SK-N-SH treated with all-trans-retinoic acid at 6 μM for 48 hours (cell line): ENCODE measurements at regions not wholly inside any gene's neighbourhood (a gene's known extent, or its start where the extent isn't known, plus 50 kb on each side); places are given as distances from the start of the nearest gene placed in this dataset.

Experiments
- ATAC-seq: fragments of 200-7000 bp; cut with Tn5 transposase; 3 replicates; pipeline ENCODE4 v1.9.1; 2020; ENCODE audit warnings: mild to moderate bottlenecking, moderate library complexity
- ARNTL ChIP-seq: fragments of 450-650 bp; formaldehyde crosslinking; IDR thresholded peaks from 2 replicates; pipeline ENCODE4 v1.5.0; 2020; ENCODE audit warnings: low read depth, mild to moderate bottlenecking, moderate library complexity, borderline replicate concordance
- CREB5 ChIP-seq: fragments of 250-450 bp; sonication (Bioruptor Pico); IDR thresholded peaks from 2 replicates; pipeline ENCODE4 v1.5.1; 2020; ENCODE audit warnings: low read depth, mild to moderate bottlenecking, moderate library complexity
- CSDC2 ChIP-seq: fragments of 250-450 bp; sonication (Bioruptor Pico); IDR thresholded peaks from 2 replicates; pipeline ENCODE4 v1.5.0; 2020; ENCODE audit warnings: mild to moderate bottlenecking, moderate library complexity
- ESRRG ChIP-seq: fragments of 250-450 bp; sonication (Bioruptor Pico); IDR thresholded peaks from 2 replicates; pipeline ENCODE4 v1.6.1; 2021; ENCODE audit warnings: mild to moderate bottlenecking
- GLIS3 ChIP-seq: fragments of 250-450 bp; sonication (Bioruptor Pico); IDR thresholded peaks from 2 replicates; pipeline ENCODE4 v1.5.0; 2020; ENCODE audit warnings: mild to moderate bottlenecking, moderate library complexity
- ISL1 ChIP-seq: fragments of 250-450 bp; sonication (Bioruptor Pico); IDR thresholded peaks from 2 replicates; pipeline ENCODE4 v2.1.2; 2022; ENCODE audit warnings: mild to moderate bottlenecking, moderate library complexity
- OSR1 ChIP-seq: fragments of 250-450 bp; sonication (Bioruptor Pico); IDR thresholded peaks from 2 replicates; pipeline ENCODE4 v1.8.0; 2022; ENCODE audit warnings: moderate library complexity, mild to moderate bottlenecking, inconsistent platforms
- PATZ1 ChIP-seq: fragments of 250-450 bp; sonication (Bioruptor Pico); IDR thresholded peaks from 2 replicates; pipeline ENCODE4 v1.8.0; 2020; ENCODE audit warnings: mild to moderate bottlenecking, moderate library complexity, borderline replicate concordance
- PPARA ChIP-seq: fragments of 250-450 bp; sonication (Bioruptor Pico); IDR thresholded peaks from 2 replicates; pipeline ENCODE4 v1.5.0; 2020; ENCODE audit warnings: mild to moderate bottlenecking, borderline replicate concordance
- RARB ChIP-seq: fragments of 250-450 bp; sonication (Bioruptor Pico); IDR thresholded peaks from 2 replicates; pipeline ENCODE4 v1.8.0; 2021; ENCODE audit warnings: mild to moderate bottlenecking, moderate library complexity
- SNAI2 ChIP-seq: fragments of 250-450 bp; sonication (Bioruptor Pico); IDR thresholded peaks from 2 replicates; pipeline ENCODE4 v1.5.0; 2020; ENCODE audit warnings: mild to moderate bottlenecking, moderate library complexity
- TCF4 ChIP-seq: fragments of 250-450 bp; sonication (Bioruptor Pico); IDR thresholded peaks from 2 replicates; pipeline ENCODE4 v1.8.0; 2021; ENCODE audit warnings: mild to moderate bottlenecking, moderate library complexity, borderline replicate concordance
- TOX ChIP-seq: fragments of 250-450 bp; sonication (Bioruptor Pico); IDR thresholded peaks from 2 replicates; pipeline ENCODE4 v1.8.0; 2021; ENCODE audit warnings: mild to moderate bottlenecking, moderate library complexity, borderline replicate concordance
- ZC3H10 ChIP-seq: fragments of 250-450 bp; sonication (Bioruptor Pico); IDR thresholded peaks from 2 replicates; pipeline ENCODE4 v1.5.1; 2021; ENCODE audit warnings: mild to moderate bottlenecking, moderate library complexity
- ZFP3 ChIP-seq: fragments of 250-450 bp; sonication (Bioruptor Pico); IDR thresholded peaks from 2 replicates; pipeline ENCODE4 v1.5.0; 2020; ENCODE audit warnings: mild to moderate bottlenecking, moderate library complexity
- ZFP30 ChIP-seq: fragments of 450-650 bp; formaldehyde crosslinking; IDR thresholded peaks from 2 replicates; pipeline ENCODE4 v1.5.0; 2022; ENCODE audit warnings: mild to moderate bottlenecking, moderate library complexity
- ZNF565 ChIP-seq: fragments of 450-650 bp; formaldehyde crosslinking; conservative IDR thresholded peaks from 2 replicates; pipeline ENCODE4 v1.5.0; 2020; ENCODE audit warnings: low read depth, mild to moderate bottlenecking, moderate library complexity
- ZNF70 ChIP-seq: fragments of 450-650 bp; formaldehyde crosslinking; IDR thresholded peaks from 2 replicates; pipeline ENCODE4 v1.5.0; 2020; ENCODE audit warnings: mild to moderate bottlenecking, moderate library complexity
- ZNF8 ChIP-seq: fragments of 450-650 bp; formaldehyde crosslinking; IDR thresholded peaks from 2 replicates; pipeline ENCODE4 v1.5.0; 2020; ENCODE audit warnings: mild to moderate bottlenecking, moderate library complexity
- TF ChIP-seq, protein P1 (sequence below): fragments of 250-450 bp; sonication (Bioruptor Pico); IDR thresholded peaks from 2 replicates; pipeline ENCODE4 v1.5.0; 2020; ENCODE audit warnings: mild to moderate bottlenecking, moderate library complexity
- TF ChIP-seq, protein P2 (sequence below): fragments of 250-450 bp; sonication (Bioruptor Pico); IDR thresholded peaks from 2 replicates; pipeline ENCODE4 v1.5.1; 2021; ENCODE audit warnings: mild to moderate bottlenecking, moderate library complexity

DNA sequence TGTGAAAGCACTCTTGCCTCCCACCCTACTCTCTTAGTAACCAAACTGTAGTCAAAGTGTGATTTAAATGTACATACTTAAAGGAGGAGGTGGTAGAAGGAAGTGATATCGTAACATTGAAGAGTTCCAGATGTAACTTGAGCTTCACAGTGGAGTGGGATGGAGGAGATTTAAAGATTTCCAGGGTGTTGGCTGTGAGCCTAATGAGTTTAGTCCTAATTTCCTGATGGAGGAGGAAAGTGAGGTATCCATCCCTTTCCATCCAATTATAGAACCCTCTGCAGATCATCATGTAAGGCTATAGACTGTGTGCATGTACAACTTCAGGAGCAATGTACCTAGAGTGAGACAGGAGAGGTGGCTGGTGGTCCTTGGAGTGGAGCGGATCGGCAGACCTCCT is 1163.9 kb upstream of the SEMA6A start:
- TF ChIP-seq ZNF565 (CRISPR knock-in tag) (no peak), CSDC2 (CRISPR knock-in tag) (no peak), ESRRG (no peak), TCF4 (CRISPR knock-in tag) (no peak), PATZ1 (CRISPR knock-in tag) (no peak), RARB (CRISPR knock-in tag) (no peak), TOX (CRISPR knock-in tag) (no peak), ZC3H10 (CRISPR knock-in tag) (no peak), GLIS3 (CRISPR knock-in tag) (no peak)
- no peak for ATAC-seq

DNA sequence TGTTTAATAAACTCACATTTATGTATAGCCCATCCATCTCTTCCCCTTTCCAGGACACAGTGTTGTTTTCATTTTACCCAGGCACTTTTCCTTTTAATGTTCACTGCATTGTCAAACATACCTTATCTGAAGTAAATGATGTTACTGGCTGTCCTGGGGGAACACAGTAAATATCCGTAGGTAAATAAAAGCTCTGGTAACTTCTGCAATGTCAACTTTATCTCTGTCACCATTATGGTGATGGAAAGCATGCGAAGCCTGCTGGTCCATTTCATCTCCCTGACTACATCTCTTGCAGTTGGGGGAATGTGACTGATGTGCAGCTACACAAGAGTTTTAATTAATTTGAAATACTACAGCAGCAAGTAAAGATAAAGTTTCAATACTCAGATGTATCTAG is 1162.1 kb upstream of the SEMA6A start:
- ATAC-seq = no peak
- no peak for TF ChIP-seq ZNF8
- TF ChIP-seq ARNTL (CRISPR knock-in tag) = no peak
- TF ChIP-seq ZNF70 = no peak
- no peak for TF ChIP-seq SNAI2 (CRISPR knock-in tag)
- no peak for TF ChIP-seq PATZ1 (CRISPR knock-in tag)
- TF ChIP-seq ZNF565 (CRISPR knock-in tag) = no peak
- no peak for TF ChIP-seq ESRRG
- TF ChIP-seq CSDC2 (CRISPR knock-in tag) = no peak
- TF ChIP-seq ZFP30 (CRISPR knock-in tag) = no peak
- no peak for TF ChIP-seq GLIS3 (CRISPR knock-in tag)
- no peak for TF ChIP-seq CREB5 (CRISPR knock-in tag)
- TF ChIP-seq, protein P1, sequence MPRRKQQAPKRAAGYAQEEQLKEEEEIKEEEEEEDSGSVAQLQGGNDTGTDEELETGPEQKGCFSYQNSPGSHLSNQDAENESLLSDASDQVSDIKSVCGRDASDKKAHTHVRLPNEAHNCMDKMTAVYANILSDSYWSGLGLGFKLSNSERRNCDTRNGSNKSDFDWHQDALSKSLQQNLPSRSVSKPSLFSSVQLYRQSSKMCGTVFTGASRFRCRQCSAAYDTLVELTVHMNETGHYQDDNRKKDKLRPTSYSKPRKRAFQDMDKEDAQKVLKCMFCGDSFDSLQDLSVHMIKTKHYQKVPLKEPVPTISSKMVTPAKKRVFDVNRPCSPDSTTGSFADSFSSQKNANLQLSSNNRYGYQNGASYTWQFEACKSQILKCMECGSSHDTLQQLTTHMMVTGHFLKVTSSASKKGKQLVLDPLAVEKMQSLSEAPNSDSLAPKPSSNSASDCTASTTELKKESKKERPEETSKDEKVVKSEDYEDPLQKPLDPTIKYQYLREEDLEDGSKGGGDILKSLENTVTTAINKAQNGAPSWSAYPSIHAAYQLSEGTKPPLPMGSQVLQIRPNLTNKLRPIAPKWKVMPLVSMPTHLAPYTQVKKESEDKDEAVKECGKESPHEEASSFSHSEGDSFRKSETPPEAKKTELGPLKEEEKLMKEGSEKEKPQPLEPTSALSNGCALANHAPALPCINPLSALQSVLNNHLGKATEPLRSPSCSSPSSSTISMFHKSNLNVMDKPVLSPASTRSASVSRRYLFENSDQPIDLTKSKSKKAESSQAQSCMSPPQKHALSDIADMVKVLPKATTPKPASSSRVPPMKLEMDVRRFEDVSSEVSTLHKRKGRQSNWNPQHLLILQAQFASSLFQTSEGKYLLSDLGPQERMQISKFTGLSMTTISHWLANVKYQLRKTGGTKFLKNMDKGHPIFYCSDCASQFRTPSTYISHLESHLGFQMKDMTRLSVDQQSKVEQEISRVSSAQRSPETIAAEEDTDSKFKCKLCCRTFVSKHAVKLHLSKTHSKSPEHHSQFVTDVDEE (CRISPR knock-in tag) = no peak
- TF ChIP-seq RARB (CRISPR knock-in tag) = no peak
- TF ChIP-seq PPARA (CRISPR knock-in tag) = no peak
- TF ChIP-seq, all 23 proteins: peak for 0

GRCh38 chr5:117734056-117734455 is 1159.4 kb upstream of the SEMA6A start:
- ATAC-seq = no peak
- TF ChIP-seq ZNF70 (no peak), ISL1 (no peak), TOX (CRISPR knock-in tag) (no peak), ARNTL (CRISPR knock-in tag) (no peak), ZFP3 (CRISPR knock-in tag) (no peak), ZNF565 (CRISPR knock-in tag) (no peak), ESRRG (no peak), PPARA (CRISPR knock-in tag) (no peak), RARB (CRISPR knock-in tag) (no peak), ZNF8 (no peak), OSR1 (CRISPR knock-in tag) (no peak)
- TF ChIP-seq, protein P2, sequence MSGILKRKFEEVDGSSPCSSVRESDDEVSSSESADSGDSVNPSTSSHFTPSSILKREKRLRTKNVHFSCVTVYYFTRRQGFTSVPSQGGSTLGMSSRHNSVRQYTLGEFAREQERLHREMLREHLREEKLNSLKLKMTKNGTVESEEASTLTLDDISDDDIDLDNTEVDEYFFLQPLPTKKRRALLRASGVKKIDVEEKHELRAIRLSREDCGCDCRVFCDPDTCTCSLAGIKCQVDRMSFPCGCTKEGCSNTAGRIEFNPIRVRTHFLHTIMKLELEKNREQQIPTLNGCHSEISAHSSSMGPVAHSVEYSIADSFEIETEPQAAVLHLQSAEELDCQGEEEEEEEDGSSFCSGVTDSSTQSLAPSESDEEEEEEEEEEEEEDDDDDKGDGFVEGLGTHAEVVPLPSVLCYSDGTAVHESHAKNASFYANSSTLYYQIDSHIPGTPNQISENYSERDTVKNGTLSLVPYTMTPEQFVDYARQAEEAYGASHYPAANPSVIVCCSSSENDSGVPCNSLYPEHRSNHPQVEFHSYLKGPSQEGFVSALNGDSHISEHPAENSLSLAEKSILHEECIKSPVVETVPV (CRISPR knock-in tag) = no peak
- TF ChIP-seq, protein P1 (CRISPR knock-in tag) = no peak
